ENCODE measurements at regions not wholly inside any gene's neighbourhood (a gene's known extent, or its start where the extent isn't known, plus 50 kb on each side); places are given as distances from the start of the nearest gene placed in this dataset.

GRCh38 chr6:149186873-149187272 is 130.6 kb upstream of the TAB2 start:
- Histone ChIP-seq H3K36me3 (ENCODE audit: low read depth, low read length) (no peaks in the 10 kb centered on the region), H2AFZ (ENCODE audit: low read length) (no peak overlapping the region), H3K79me2 (ENCODE audit: low read length) (no peaks in the 10 kb centered on the region), H3K4me1 (ENCODE audit: insufficient read depth, low read length) (no peaks in the 10 kb centered on the region), H3K27me3 (ENCODE audit: low read length) (no peaks in the 10 kb centered on the region), H3K9me2 (replicated peaks; ENCODE audit: low read length) (no peaks in the 10 kb centered on the region), H3K9ac (ENCODE audit: low read length) (no peak overlapping the region), H3K27ac (ENCODE audit: low read length) (no peak overlapping the region), H3F3A (ENCODE audit: low read length, unreplicated experiment) (no peaks in the 10 kb centered on the region), H3K9me3 (ENCODE audit: low read length) (no peaks in the 10 kb centered on the region), H4K20me1 (ENCODE audit: low read length) (no peaks in the 10 kb centered on the region), H3K4me3 (ENCODE audit: low read length) (no peak overlapping the region), H3K4me2 (ENCODE audit: low read length) (no peak overlapping the region)
- ChIA-PET POLR2A (ENCODE audit: unreplicated experiment) (no interaction called here), CTCF (no interaction called here)
- ATAC-seq: no peak
- intact Hi-C loops (cut with micrococcal nuclease): no loop called here
- TF ChIP-seq EZH2phosphoT487 (IDR thresholded peaks at IDR 0.05; ENCODE audit: borderline replicate concordance, low read length) (no peak), EZH2 (IDR thresholded peaks at IDR 0.05; ENCODE audit: low read length, unreplicated experiment) (no peak), CTCF (conservative IDR thresholded peaks at IDR 0.05; ENCODE audit: low read depth, low read length) (no peak)
- no peak for DNase-seq
- BruUV-seq (replicated peaks): no TSS peak

- H3K9ac ChIP-seq (ENCODE audit: low read length): no peak overlapping the region
- no peaks in the 10 kb centered on the region for H4K20me1 ChIP-seq (ENCODE audit: low read length)
- peak; percentile 39 for DNase-seq
- no peaks in the 10 kb centered on the region for H3K27me3 ChIP-seq (ENCODE audit: low read length)
- no peak overlapping the region for H3K4me2 ChIP-seq (ENCODE audit: low read length)
- no peaks in the 10 kb centered on the region for H3F3A ChIP-seq (ENCODE audit: low read length, unreplicated experiment)
- H3K9me2 ChIP-seq (replicated peaks; ENCODE audit: low read length): no peaks in the 10 kb centered on the region
- no peaks in the 10 kb centered on the region for H3K36me3 ChIP-seq (ENCODE audit: low read depth, low read length)
- no peaks in the 10 kb centered on the region for H3K9me3 ChIP-seq (ENCODE audit: low read length)
- ATAC-seq: no peak; the same call in 1 of the 2 replicates
- BruUV-seq (replicated peaks): no TSS peak
- H3K4me1 ChIP-seq (ENCODE audit: insufficient read depth, low read length): no peaks in the 10 kb centered on the region
- no peak overlapping the region for H2AFZ ChIP-seq (ENCODE audit: low read length)
- TF ChIP-seq EZH2phosphoT487 (IDR thresholded peaks at IDR 0.05; ENCODE audit: borderline replicate concordance, low read length): no peak
- TF ChIP-seq CTCF (conservative IDR thresholded peaks at IDR 0.05; ENCODE audit: low read depth, low read length): peak; percentile 52
- ChIA-PET POLR2A (ENCODE audit: unreplicated experiment) (no interaction called here), CTCF (interaction anchor here (0.6 kb wide), 1 partner anchor 442 kb away, joined by 3 read pairs; no protein-coding TSS in a partner anchor)
- intact Hi-C loops (cut with micrococcal nuclease): no loop called here
- H3K79me2 ChIP-seq (ENCODE audit: low read length): no peaks in the 10 kb centered on the region
- no peak overlapping the region for H3K4me3 ChIP-seq (ENCODE audit: low read length)
- no peak overlapping the region for H3K27ac ChIP-seq (ENCODE audit: low read length)
Measured at GRCh38 chr6:149190224-149190831, 127.2 kb upstream of the TAB2 start.

- H3K27ac ChIP-seq (ENCODE audit: low read length): no peak overlapping the region
- no peaks in the 10 kb centered on the region for H3K4me1 ChIP-seq (ENCODE audit: insufficient read depth, low read length)
- H3K4me3 ChIP-seq (ENCODE audit: low read length): no peak overlapping the region
- DNase-seq (no peak), ATAC-seq (no peak)
- H3K27me3 ChIP-seq (ENCODE audit: low read length): no peaks in the 10 kb centered on the region
- BruUV-seq (replicated peaks): no TSS peak
- no peaks in the 10 kb centered on the region for H3K36me3 ChIP-seq (ENCODE audit: low read depth, low read length)
- no peaks in the 10 kb centered on the region for H3K79me2 ChIP-seq (ENCODE audit: low read length)
- no peaks in the 10 kb centered on the region for H4K20me1 ChIP-seq (ENCODE audit: low read length)
- no peak overlapping the region for H3K4me2 ChIP-seq (ENCODE audit: low read length)
- peaks cover 9% of the 10 kb centered on the region; the same call in 1 of the 2 replicates for H3K9me3 ChIP-seq (ENCODE audit: low read length)
- intact Hi-C loops (cut with micrococcal nuclease): no loop called here
- H3K9me2 ChIP-seq (replicated peaks; ENCODE audit: low read length): no peaks in the 10 kb centered on the region
- no peak overlapping the region for H3K9ac ChIP-seq (ENCODE audit: low read length)
- H3F3A ChIP-seq (ENCODE audit: low read length, unreplicated experiment): no peaks in the 10 kb centered on the region
- ChIA-PET CTCF (no interaction called here), POLR2A (ENCODE audit: unreplicated experiment) (no interaction called here)
- TF ChIP-seq CTCF (conservative IDR thresholded peaks at IDR 0.05; ENCODE audit: low read depth, low read length) (no peak), EZH2phosphoT487 (IDR thresholded peaks at IDR 0.05; ENCODE audit: borderline replicate concordance, low read length) (no peak), EZH2 (IDR thresholded peaks at IDR 0.05; ENCODE audit: low read length, unreplicated experiment) (no peak)
- H2AFZ ChIP-seq (ENCODE audit: low read length): no peak overlapping the region
Measured at GRCh38 chr6:149194820-149195558, 122.5 kb upstream of the TAB2 start.
